T47D (cell line): ENCODE measurements at regions not wholly inside any gene's neighbourhood (a gene's known extent, or its start where the extent isn't known, plus 50 kb on each side); places are given as distances from the start of the nearest gene placed in this dataset.

ENCODE experiments used
- DNase-seq, 2 experiments: peaks; one replicate each; pipeline versions ENCODE4 v3.0.0 to v3.0.0-alpha.2; 2011 to 2012; ENCODE audit warnings: low read depth in 1 of 2, low spot score in 1 of 2
- JUND ChIP-seq: IDR thresholded peaks from 2 replicates; pipeline ENCODE4 v1.6.1; 2012; ENCODE audit warnings: low read depth
- in situ Hi-C: cut with HindIII; loops from 2 replicates; pipeline ENCODE4 v1.10.0; 2016; ENCODE audit warnings: low sequenced_read_pairs, low pct_unique_long_range_greater_than_20kb

- DNase-seq, result no peak
- TF ChIP-seq JUND, result no peak
- in situ Hi-C loops, result no loop called here
Observed at GRCh38 chr6:71236926-71237434, 51.6 kb upstream of the OGFRL1 start.

GRCh38 chr6:71238351-71238750 lies 50.3 kb upstream of the OGFRL1 start:
- no peak for DNase-seq
- in situ Hi-C loops, result no loop called here
- no peak for TF ChIP-seq JUND
